ENCODE measurements at regions not wholly inside any gene's neighbourhood (a gene's known extent, or its start where the extent isn't known, plus 50 kb on each side); places are given as distances from the start of the nearest gene placed in this dataset.
"Not testable (repeated sequence)": the region's sequence is repeated elsewhere in the genome, so short reads cannot be mapped to it uniquely, and the experiment has no call there.

- not testable (repeated sequence) for DNase-seq
Measured at GRCh38 chr21:9572782-9573181, 948.6 kb upstream of the TPTE start.

GRCh38 chr21:9573528-9573927, 947.9 kb upstream of the TPTE start:
- DNase-seq: not testable (repeated sequence)

GRCh38 chr21:9579275-9579674, 942.1 kb upstream of the TPTE start:
- DNase-seq: not testable (repeated sequence)

GRCh38 chr21:9587941-9588340, 933.4 kb upstream of the TPTE start:
- DNase-seq: not testable (repeated sequence)

- DNase-seq: not testable (repeated sequence)
Measured at GRCh38 chr21:9592591-9592990, 928.8 kb upstream of the TPTE start.

GRCh38 chr21:9593646-9594045, 927.7 kb upstream of the TPTE start:
- DNase-seq: not testable (repeated sequence)

GRCh38 chr21:9614011-9614410, 907.4 kb upstream of the TPTE start:
- DNase-seq: not testable (repeated sequence)

- not testable (repeated sequence) for DNase-seq
Measured at GRCh38 chr21:9621121-9621793, 900.1 kb upstream of the TPTE start.

- DNase-seq: not testable (repeated sequence)
Measured at GRCh38 chr21:9628051-9628450, 893.3 kb upstream of the TPTE start.

- not testable (repeated sequence) for DNase-seq
Measured at GRCh38 chr21:9647409-9647808, 874.0 kb upstream of the TPTE start.

GRCh38 chr21:9648331-9648730, 873.1 kb upstream of the TPTE start:
- not testable (repeated sequence) for DNase-seq

GRCh38 chr21:9648947-9649720, 872.2 kb upstream of the TPTE start:
- not testable (repeated sequence) for DNase-seq

- not testable (repeated sequence) for DNase-seq
Measured at GRCh38 chr21:9652819-9653218, 868.6 kb upstream of the TPTE start.

GRCh38 chr21:9655221-9655620, 866.2 kb upstream of the TPTE start:
- DNase-seq: not testable (repeated sequence)

- DNase-seq: not testable (repeated sequence)
Measured at GRCh38 chr21:9656455-9656854, 864.9 kb upstream of the TPTE start.

- not testable (repeated sequence) for DNase-seq
Measured at GRCh38 chr21:9657779-9658178, 863.6 kb upstream of the TPTE start.

- DNase-seq: not testable (repeated sequence)
Measured at GRCh38 chr21:9659877-9660276, 861.5 kb upstream of the TPTE start.

GRCh38 chr21:9663914-9664729, 857.3 kb upstream of the TPTE start:
- not testable (repeated sequence) for DNase-seq

GRCh38 chr21:9675811-9676210, 845.6 kb upstream of the TPTE start:
- DNase-seq: not testable (repeated sequence)

- not testable (repeated sequence) for DNase-seq
Measured at GRCh38 chr21:9679029-9679428, 842.4 kb upstream of the TPTE start.

GRCh38 chr21:9688945-9689344, 832.4 kb upstream of the TPTE start:
- not testable (repeated sequence) for DNase-seq

- DNase-seq: not testable (repeated sequence)
Measured at GRCh38 chr21:9690981-9691380, 830.4 kb upstream of the TPTE start.

- DNase-seq: not testable (repeated sequence)
Measured at GRCh38 chr21:9695759-9696158, 825.6 kb upstream of the TPTE start.

Data from CD4-positive, alpha-beta T cell treated with Interleukin-17A for 4 hours (primary cell).